H1 (cell line): ENCODE measurements at regions not wholly inside any gene's neighbourhood (a gene's known extent, or its start where the extent isn't known, plus 50 kb on each side); places are given as distances from the start of the nearest gene placed in this dataset.

Source experiments
- CTCF ChIA-PET: fragments of 300-600 bp; sonication (Branson Sonifier 250); formaldehyde crosslinking; loops from one replicate; lab custom pipeline; 2021; ENCODE audit not compliant: partially characterized antibody; lab: Charles Lee
- POLR2A ChIA-PET: fragments of 300-600 bp; sonication (Branson Sonifier 250); formaldehyde crosslinking; loops from one replicate; lab custom pipeline; 2021; ENCODE audit warnings: inconsistent platforms; ENCODE audit not compliant: partially characterized antibody; lab: Charles Lee
- DNase-seq, 2 experiments: peaks; one replicate each; pipeline versions ENCODE4 v3.0.0 to v3.0.0-alpha.2; 2010 to 2022; ENCODE audit warnings: low spot score in 2 of 2, low read depth in 1 of 2, mixed read lengths in 1 of 2
- FAIRE-seq: peaks from 2 replicates; lab custom pipeline; 2011; peaks lifted over from hg19 to GRCh38; lab: Jason Lieb, UNC
- H2AFZ ChIP-seq: 2 replicates; pipeline ENCODE4 v1.8.1; 2012; ENCODE audit warnings: low read length, inconsistent platforms
- H2AK5ac ChIP-seq: 2 replicates; pipeline ENCODE4 v1.6.1; 2013; ENCODE audit warnings: low read depth, low read length
- H2BK120ac ChIP-seq: replicated peaks from 2 replicates; pipeline ENCODE3; 2013; ENCODE audit warnings: low read depth, low read length, inconsistent platforms
- H2BK12ac ChIP-seq: 2 replicates; pipeline ENCODE4 v1.6.1; 2013; ENCODE audit warnings: low read depth, low read length
- H2BK15ac ChIP-seq: 2 replicates; pipeline ENCODE4 v1.6.1; 2013; ENCODE audit warnings: low read length
- H2BK20ac ChIP-seq: 2 replicates; pipeline ENCODE4 v1.6.1; 2013; ENCODE audit warnings: low read length
- H2BK5ac ChIP-seq: 2 replicates; pipeline ENCODE4 v1.6.1; 2013; ENCODE audit warnings: low read depth, low read length
- H3K14ac ChIP-seq: 2 replicates; pipeline ENCODE4 v1.6.1; 2013; ENCODE audit warnings: inconsistent platforms; ENCODE audit not compliant: insufficient read length
- H3K18ac ChIP-seq: 2 replicates; pipeline ENCODE4 v1.6.1; 2013; ENCODE audit warnings: low read length; ENCODE audit errors: extremely low read depth
- H3K23ac ChIP-seq: 2 replicates; pipeline ENCODE4 v1.6.1; 2013; ENCODE audit warnings: inconsistent platforms; ENCODE audit not compliant: insufficient read length
- H3K23me2 ChIP-seq: 2 replicates; pipeline ENCODE4 v1.6.1; 2013; ENCODE audit warnings: low read depth, low read length
- H3K27ac ChIP-seq: 2 replicates; pipeline ENCODE4 v1.6.1; 2011; ENCODE audit warnings: low read depth, low read length, inconsistent platforms
- H3K27me3 ChIP-seq, 4 experiments: replicated peaks in 1 of 4; 1 replicate in 1 of 4; 2 replicates in 3 of 4; pipeline versions ENCODE4 v1.6.1 to v1.8.1; 2011 to 2013; ENCODE audit warnings: low read length in 3 of 4, mild to moderate bottlenecking in 3 of 4, inconsistent platforms in 2 of 4, mixed read lengths in 2 of 4, moderate library complexity in 1 of 4; ENCODE audit not compliant: control insufficient read depth in 3 of 4, insufficient read depth in 3 of 4; ENCODE audit errors: extremely low read depth in 1 of 4
- H3K36me3 ChIP-seq, 4 experiments: 2 replicates each; pipeline versions ENCODE4 v1.6.1 to v1.8.1; 2011 to 2013; ENCODE audit warnings: mild to moderate bottlenecking in 4 of 4, low read length in 3 of 4, moderate library complexity in 2 of 4, control low read depth in 1 of 4, inconsistent platforms in 1 of 4; ENCODE audit not compliant: insufficient read depth in 4 of 4, control insufficient read depth in 2 of 4
- H3K4ac ChIP-seq: replicated peaks from 2 replicates; pipeline ENCODE3; 2013; ENCODE audit warnings: low read length, low read depth, mixed read lengths, inconsistent platforms; ENCODE audit not compliant: insufficient read length
- H3K4me1 ChIP-seq, 4 experiments: replicated peaks in 1 of 4; 1 replicate in 1 of 4; 2 replicates in 3 of 4; pipeline versions ENCODE4 v1.6.1 to v1.8.1; 2011 to 2013; ENCODE audit warnings: low read length in 3 of 4, inconsistent platforms in 2 of 4, mixed read lengths in 1 of 4; ENCODE audit not compliant: insufficient read depth in 4 of 4, control insufficient read depth in 3 of 4
- H3K4me2 ChIP-seq, 2 experiments: 2 replicates each; pipeline versions ENCODE4 v1.6.1 to v1.8.1; 2011 to 2013; ENCODE audit warnings: low read depth in 2 of 2, low read length in 2 of 2, control low read depth in 1 of 2, inconsistent platforms in 1 of 2, mild to moderate bottlenecking in 1 of 2; ENCODE audit not compliant: insufficient read depth in 1 of 2
- H3K4me3 ChIP-seq, 4 experiments: fragments of 200-600, 300-600 bp in 1 of 4; sonication (generic), shearing (Covaris generic), sonication (Bioruptor Twin) in 1 of 4; 2 replicates each; pipeline versions ENCODE4 v1.5.1 to v1.8.1; 2011 to 2016; ENCODE audit warnings: low read length in 4 of 4, low read depth in 3 of 4, control low read depth in 2 of 4, inconsistent platforms in 2 of 4, mild to moderate bottlenecking in 2 of 4, mixed read lengths in 1 of 4, moderate library complexity in 1 of 4; ENCODE audit not compliant: insufficient read depth in 2 of 4; ENCODE audit errors: extremely low read depth in 1 of 4
- H3K56ac ChIP-seq: replicated peaks from 2 replicates; pipeline ENCODE3; 2013; ENCODE audit warnings: low read depth, mild to moderate bottlenecking, mixed read lengths, low read length, inconsistent platforms; ENCODE audit not compliant: insufficient read length
- H3K79me1 ChIP-seq: 2 replicates; pipeline ENCODE4 v1.6.1; 2013; ENCODE audit warnings: low read depth, low read length, control low read depth
- H3K79me2 ChIP-seq, 2 experiments: 2 replicates each; pipeline versions ENCODE4 v1.6.1 to v1.8.1; 2012 to 2013; ENCODE audit warnings: low read length in 2 of 2, mild to moderate bottlenecking in 2 of 2, inconsistent platforms in 1 of 2; ENCODE audit not compliant: insufficient read depth in 2 of 2, control insufficient read depth in 1 of 2
- H3K9ac ChIP-seq, 4 experiments: replicated peaks in 1 of 4; 1 replicate in 1 of 4; 2 replicates in 3 of 4; pipeline versions ENCODE4 v1.6.1 to v1.8.1; 2011 to 2013; ENCODE audit warnings: low read depth in 3 of 4, low read length in 3 of 4, control low read depth in 2 of 4, mild to moderate bottlenecking in 2 of 4, moderate library complexity in 2 of 4, inconsistent platforms in 1 of 4; ENCODE audit errors: extremely low read depth in 1 of 4
- H3K9me3 ChIP-seq, 2 experiments: 2 replicates each; pipeline versions ENCODE4 v1.6.1 to v1.8.1; 2012 to 2013; ENCODE audit warnings: mild to moderate bottlenecking in 2 of 2, moderate library complexity in 2 of 2, control low read depth in 1 of 2, inconsistent platforms in 1 of 2, low read depth in 1 of 2, low read length in 1 of 2, mixed read lengths in 1 of 2; ENCODE audit not compliant: insufficient read depth in 2 of 2
- H4K20me1 ChIP-seq, 2 experiments: replicated peaks in 1 of 2; 2 replicates each; pipeline versions ENCODE3 to v1.8.1; 2011 to 2013; ENCODE audit warnings: inconsistent platforms in 2 of 2, low read length in 2 of 2, mild to moderate bottlenecking in 1 of 2; ENCODE audit not compliant: insufficient read depth in 2 of 2, control insufficient read depth in 1 of 2
- H4K5ac ChIP-seq: 2 replicates; pipeline ENCODE4 v1.6.1; 2013; ENCODE audit warnings: low read length, low read depth, mixed read lengths, inconsistent platforms; ENCODE audit not compliant: insufficient read length
- H4K8ac ChIP-seq: 2 replicates; pipeline ENCODE4 v1.8.0; 2013; ENCODE audit warnings: mild to moderate bottlenecking, moderate library complexity, low read length, inconsistent platforms; ENCODE audit not compliant: insufficient read depth; ENCODE audit errors: extremely low read depth
- H4K91ac ChIP-seq: replicated peaks from 2 replicates; pipeline ENCODE3; 2013; ENCODE audit warnings: low read length, mixed read lengths, inconsistent platforms; ENCODE audit not compliant: insufficient read length
- BRCA1 ChIP-seq: IDR thresholded peaks from 2 replicates; pipeline ENCODE4 v1.6.1; 2012; ENCODE audit warnings: low read depth, low read length, improper control_type of control experiment
- CHD2 ChIP-seq: IDR thresholded peaks from 2 replicates; pipeline ENCODE4 v1.6.1; 2012; ENCODE audit warnings: low read length, improper control_type of control experiment
- CTCF ChIP-seq, 3 experiments: IDR thresholded peaks; 1 replicate in 2 of 3; 2 replicates in 1 of 3; pipeline versions ENCODE4 v1.5.1 to v1.6.1; 2011; ENCODE audit warnings: low read length in 3 of 3, mild to moderate bottlenecking in 3 of 3, inconsistent platforms in 2 of 3, low read depth in 1 of 3, moderate library complexity in 1 of 3; ENCODE audit not compliant: insufficient read depth in 1 of 3; ENCODE audit errors: control extremely low read depth in 1 of 3
- KDM4A ChIP-seq: IDR thresholded peaks from one replicate; pipeline ENCODE4 v1.7.1; 2012; ENCODE audit warnings: low read depth, mild to moderate bottlenecking, moderate library complexity, low read length, inconsistent platforms; ENCODE audit not compliant: severe bottlenecking
- KDM5A ChIP-seq: fragments of 200-600 bp; IDR thresholded peaks from 2 replicates; pipeline ENCODE4 v1.7.1; 2012; ENCODE audit warnings: mild to moderate bottlenecking, low read length, inconsistent platforms, mixed read lengths
- PHF8 ChIP-seq: fragments of 200-600 bp; sonication (generic); conservative IDR thresholded peaks from 2 replicates; pipeline ENCODE4 v1.7.1; 2012; ENCODE audit warnings: low read depth, mild to moderate bottlenecking, inconsistent platforms, low read length, moderate library complexity
- POLR2A ChIP-seq, 2 experiments: IDR thresholded peaks; 1 replicate in 1 of 2; 2 replicates in 1 of 2; pipeline ENCODE4 v1.6.1; 2011; ENCODE audit warnings: low read depth in 2 of 2, low read length in 2 of 2, mild to moderate bottlenecking in 2 of 2; ENCODE audit errors: control extremely low read depth in 1 of 2
- POLR2AphosphoS5 ChIP-seq: IDR thresholded peaks from 2 replicates; pipeline ENCODE4 v1.6.1; 2011; ENCODE audit warnings: low read depth, low read length
- RAD21 ChIP-seq, 2 experiments: IDR thresholded peaks in 1 of 2; conservative IDR thresholded peaks in 1 of 2; 2 replicates each; pipeline ENCODE4 v1.6.1; 2011; ENCODE audit warnings: low read depth in 2 of 2, low read length in 2 of 2, improper control_type of control experiment in 1 of 2, inconsistent platforms in 1 of 2, mild to moderate bottlenecking in 1 of 2, moderate library complexity in 1 of 2
- SIX5 ChIP-seq: IDR thresholded peaks from 2 replicates; pipeline ENCODE4 v1.6.1; 2011; ENCODE audit warnings: mild to moderate bottlenecking, low read depth, low read length
- TAF1 ChIP-seq: IDR thresholded peaks from 2 replicates; pipeline ENCODE4 v1.6.1; 2011; ENCODE audit warnings: mild to moderate bottlenecking, low read depth, low read length
- TCF12 ChIP-seq: IDR thresholded peaks from 2 replicates; pipeline ENCODE4 v1.6.1; 2011; ENCODE audit warnings: low read depth, mild to moderate bottlenecking, low read length
- YY1 ChIP-seq: IDR thresholded peaks from 2 replicates; pipeline ENCODE4 v1.6.1; 2011; ENCODE audit warnings: low read depth, mild to moderate bottlenecking, low read length
- ZNF274 ChIP-seq: IDR thresholded peaks from 2 replicates; pipeline ENCODE4 v1.7.0; 2012; ENCODE audit warnings: low read length, borderline replicate concordance; ENCODE audit errors: extremely low read depth
- WGBS, 2 experiments: shearing (Covaris generic) in 1 of 2; methylation state at CpG; one replicate each; pipeline versions ENCODE4 v1.1.6 to v1.1.7; 2013 to 2015; ENCODE audit warnings: low lambda C conversion rate in 2 of 2, mixed read lengths in 2 of 2, inconsistent platforms in 1 of 2, low coverage in 1 of 2, missing lambda C conversion rate in 1 of 2; ENCODE audit not compliant: insufficient replicate concordance in 2 of 2, insufficient coverage in 1 of 2, insufficient read length in 1 of 2; ENCODE audit errors: extremely low coverage in 1 of 2, missing lambda C conversion rate in 1 of 2; 5-methylcytosine and 5-hydroxymethylcytosine counted together

- no peak overlapping the region for H3K14ac ChIP-seq
- no peaks in the 10 kb centered on the region for H3K79me1 ChIP-seq
- ChIA-PET CTCF (interaction anchor here (1.2 to 1.8 kb wide), 2 partner anchors 10 to 173 kb away, joined by 3 to 4 read pairs; no protein-coding TSS in a partner anchor), POLR2A (no interaction called here)
- H3K23ac ChIP-seq = no peak overlapping the region
- H3K27me3 ChIP-seq = no peaks in the 10 kb centered on the region
- no peaks in the 10 kb centered on the region for H3K4me1 ChIP-seq
- no peaks in the 10 kb centered on the region for H3K23me2 ChIP-seq
- no peak overlapping the region for H3K4me3 ChIP-seq
- no peak overlapping the region for H3K18ac ChIP-seq
- H3K9ac ChIP-seq = no peak overlapping the region
- no peak overlapping the region for H3K4ac ChIP-seq
- H3K79me2 ChIP-seq = no peaks in the 10 kb centered on the region
- no peak overlapping the region for H2BK5ac ChIP-seq
- no peaks in the 10 kb centered on the region for H4K20me1 ChIP-seq
- no peak overlapping the region for H2BK20ac ChIP-seq
- FAIRE-seq (no peak), DNase-seq (no peak)
- H4K8ac ChIP-seq = no peak overlapping the region
- H2AK5ac ChIP-seq = no peak overlapping the region
- H2AFZ ChIP-seq = no peak overlapping the region
- H3K9me3 ChIP-seq = no peaks in the 10 kb centered on the region
- H2BK120ac ChIP-seq = no peak overlapping the region
- no peak overlapping the region for H2BK15ac ChIP-seq
- no peak overlapping the region for H2BK12ac ChIP-seq
- H3K27ac ChIP-seq = no peak overlapping the region
- WGBS, 2 experiments = 90% methylated on average over 2 of the region's 2 CpGs; no CpG with 5 or more reads in 1 of the 2 experiments
- no peak overlapping the region for H3K56ac ChIP-seq
- no peak overlapping the region for H3K4me2 ChIP-seq
- no peak overlapping the region for H4K91ac ChIP-seq
- no peak overlapping the region for H4K5ac ChIP-seq
- no peaks in the 10 kb centered on the region; a peak in 1 of 8 replicates for H3K36me3 ChIP-seq
- TF ChIP-seq CTCF (IDR thresholded peaks at IDR 0.05; ENCODE audit: control extremely low read depth in 1 of 3, insufficient read depth in 1 of 3, low read depth in 1 of 3, low read length in 3 of 3) (no peak), KDM5A (no peak), BRCA1 (no peak), TCF12 (no peak), POLR2A (IDR thresholded peaks at IDR 0.05; ENCODE audit: control extremely low read depth in 1 of 2, low read depth in 2 of 2, low read length in 2 of 2) (no peak), RAD21 (IDR thresholded peaks at IDR 0.05 in 1 of 2, conservative IDR thresholded peaks at IDR 0.05 in 1 of 2; ENCODE audit: low read depth in 2 of 2, low read length in 2 of 2) (no peak), POLR2AphosphoS5 (no peak), KDM4A (no peak), TAF1 (no peak), ZNF274 (no peak), YY1 (no peak), PHF8 (no peak), SIX5 (no peak), CHD2 (no peak)
These were observed 331.1 kb downstream of the FSIP2 start for GRCh38 chr2:186069676-186070075.
